Renal cortex interstitium (tissue), 11 donors: ENCODE measurements at regions not wholly inside any gene's neighbourhood (a gene's known extent, or its start where the extent isn't known, plus 50 kb on each side); places are given as distances from the start of the nearest gene placed in this dataset.

Source experiments
- DNase-seq, 11 donors: peaks; one replicate each; pipeline ENCODE4 v3.0.0-alpha.2; 2013; ENCODE audit warnings: low read depth in 9 of 11, low spot score in 4 of 11; ENCODE audit errors: extremely low read depth in 1 of 11

DNA sequence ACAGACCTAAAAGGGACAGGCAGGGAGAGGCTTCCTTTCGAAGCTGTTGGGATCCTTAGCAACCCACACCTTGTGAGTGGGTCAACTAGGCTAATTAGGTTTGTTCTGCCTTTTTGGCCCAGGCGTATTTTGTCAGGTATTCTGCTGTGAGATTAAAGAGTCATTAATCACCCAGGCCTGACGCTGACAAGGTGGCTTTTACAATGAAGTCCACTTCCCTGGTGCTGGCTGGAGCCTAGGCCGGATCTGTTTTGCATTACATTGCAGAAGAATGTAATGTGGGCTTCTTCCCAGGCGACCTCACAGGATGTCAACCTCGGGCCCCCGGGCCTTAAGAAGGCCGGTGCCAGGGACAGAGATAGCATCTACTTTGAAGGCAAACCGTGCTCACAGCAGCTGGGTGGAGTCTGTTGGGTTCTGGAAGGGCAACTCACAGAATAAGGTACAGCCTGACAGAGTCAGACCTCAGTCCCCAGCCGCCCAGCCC, 76.9 kb downstream of the HES1 start:
- peak in 1 of 11 donors; percentile 43 for DNase-seq

DNA sequence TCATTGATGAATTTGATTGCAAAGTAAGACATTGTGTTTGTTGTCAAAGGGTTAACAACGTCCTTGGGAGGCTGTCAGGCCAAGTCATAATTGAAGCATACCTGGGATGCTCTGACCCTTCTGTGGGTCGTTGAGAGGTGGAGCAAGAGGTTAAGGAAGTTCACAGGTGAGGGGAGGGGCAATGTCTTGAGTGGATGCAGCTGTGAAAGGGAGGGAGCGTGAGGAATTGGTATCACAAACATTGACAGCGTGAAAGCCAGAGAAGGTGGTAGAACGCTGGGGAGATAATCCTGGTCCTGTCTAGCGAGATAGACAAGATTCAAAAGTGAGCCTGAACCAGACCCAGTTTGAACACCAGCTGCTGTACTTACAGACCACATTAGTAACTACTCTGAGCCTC, 79.4 kb downstream of the HES1 start:
- DNase-seq = no peak

DNA sequence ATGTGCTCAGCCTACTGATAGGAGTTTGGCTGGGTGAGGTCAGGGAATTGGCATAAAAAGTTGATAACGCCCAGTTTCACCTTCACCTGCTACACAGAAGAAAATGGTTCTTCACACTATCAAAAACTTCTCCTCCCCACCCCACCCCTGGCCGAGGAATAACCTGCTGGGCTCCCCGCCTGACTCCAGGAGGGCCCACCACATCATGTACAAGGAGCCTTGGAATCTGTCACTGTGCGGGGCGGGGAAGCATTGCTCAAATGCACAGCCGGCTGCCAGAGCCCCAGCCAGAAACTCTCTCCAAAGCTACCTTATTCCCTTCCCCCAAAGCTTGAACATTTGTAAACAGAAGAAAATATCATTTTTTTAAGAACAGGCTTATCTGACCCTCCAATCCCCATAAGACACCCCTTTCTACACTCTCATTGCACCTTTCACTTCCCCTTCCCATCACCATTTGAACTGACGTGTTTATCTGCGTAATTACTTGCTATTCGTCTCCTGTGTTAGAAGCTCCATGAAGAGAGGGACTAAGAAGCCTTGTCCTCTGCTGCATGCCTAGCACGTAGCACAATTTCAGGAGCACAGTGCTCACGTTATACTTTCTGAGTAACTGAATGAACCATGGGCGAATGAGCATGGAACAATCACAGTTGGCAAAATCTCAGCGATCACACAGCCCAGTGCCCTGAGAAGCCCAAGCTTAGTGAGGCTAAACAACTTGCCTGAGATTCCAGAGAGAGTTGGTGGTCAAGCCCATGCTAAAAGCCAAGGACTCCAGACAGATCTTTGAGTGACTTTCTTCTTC, 82.9 kb downstream of the HES1 start:
- no peak for DNase-seq

DNA sequence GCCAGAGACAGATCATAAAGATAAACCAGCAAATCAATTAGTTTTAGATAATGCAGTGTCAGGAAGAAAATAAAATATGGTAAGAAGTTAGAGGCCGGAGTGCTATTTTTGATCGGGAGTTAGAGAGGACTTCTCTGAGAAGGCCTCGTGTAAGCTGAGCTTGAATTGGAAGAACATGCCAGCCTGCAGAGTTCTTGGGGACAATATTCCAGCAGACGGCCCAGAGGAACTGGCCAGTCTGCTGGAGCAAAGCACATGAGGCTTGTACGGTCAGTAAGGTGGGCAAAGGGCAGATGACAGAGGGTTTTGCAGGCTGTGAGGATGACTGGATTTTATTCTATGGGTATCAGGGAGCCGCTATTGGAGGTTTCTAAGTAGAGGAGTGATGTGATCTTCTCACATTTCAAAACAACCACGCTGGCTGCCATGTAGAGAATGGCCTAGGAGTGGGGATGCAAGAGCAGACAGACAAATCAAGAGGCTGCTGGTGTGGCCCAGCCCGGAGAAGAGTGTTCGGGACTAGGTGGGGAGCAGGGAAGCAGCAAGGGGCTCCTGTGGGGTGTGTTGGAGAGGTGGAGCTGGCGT, 84.0 kb downstream of the HES1 start:
- no peak for DNase-seq

DNA sequence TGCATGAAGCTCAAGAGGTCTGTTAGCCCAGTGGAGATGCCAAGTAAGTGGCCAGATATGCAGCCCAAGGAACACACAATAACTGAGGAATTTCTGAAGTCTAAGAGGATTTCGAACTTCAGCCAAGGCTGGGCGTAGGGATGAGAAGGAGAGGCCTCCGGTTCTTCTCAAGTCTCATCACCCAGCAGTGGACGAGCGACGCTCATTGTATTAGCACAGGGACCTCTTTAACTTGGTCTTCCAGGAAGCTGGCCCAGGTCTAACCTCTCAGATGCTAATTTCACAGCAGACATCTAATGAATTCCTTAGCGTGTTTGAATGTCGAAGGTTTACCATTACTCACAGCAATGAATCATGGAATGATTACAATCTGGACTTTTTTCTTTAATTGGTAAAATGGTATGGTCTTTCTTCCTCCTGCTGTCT, 85.0 kb downstream of the HES1 start:
- no peak for DNase-seq

DNA sequence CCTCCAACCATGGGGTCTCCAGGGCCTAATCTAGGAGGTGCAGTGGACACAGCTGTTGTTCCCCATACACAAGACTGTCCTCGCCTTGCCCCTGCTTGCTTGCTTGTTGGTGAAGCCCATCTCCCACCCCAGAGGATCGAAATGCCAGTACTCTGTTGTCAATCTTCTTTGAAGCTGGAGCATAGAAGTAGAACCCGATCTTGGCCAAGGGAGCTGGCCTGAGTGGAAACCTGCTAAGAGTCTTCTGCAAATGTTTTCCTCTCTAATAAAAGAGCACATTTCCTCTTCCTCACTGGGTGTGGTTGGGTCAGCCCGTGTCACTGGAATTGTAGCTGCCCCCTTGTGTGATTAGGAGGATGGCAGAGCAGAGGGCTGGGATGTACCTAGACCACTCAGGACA, 85.4 kb downstream of the HES1 start:
- no peak for DNase-seq

DNA sequence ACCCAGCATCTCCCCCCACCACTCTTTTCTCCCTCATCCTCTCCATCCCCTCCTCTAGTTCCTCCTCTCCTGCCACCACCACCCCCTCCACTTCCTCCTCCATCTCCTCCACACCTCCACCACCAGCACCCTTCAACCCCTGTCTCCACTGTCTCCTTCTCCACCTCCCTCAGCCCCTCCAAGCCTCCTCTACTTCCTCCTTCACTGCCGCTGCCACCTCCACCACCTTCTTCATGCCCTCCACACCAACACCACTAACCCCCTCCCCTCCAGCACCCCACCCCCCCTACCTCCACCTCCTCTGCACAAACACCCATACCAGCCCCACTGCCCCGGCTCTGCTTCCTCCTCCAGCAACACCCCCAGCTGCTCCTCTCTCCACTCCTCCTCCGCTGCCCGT, 88.0 kb downstream of the HES1 start:
- no peak for DNase-seq

DNA sequence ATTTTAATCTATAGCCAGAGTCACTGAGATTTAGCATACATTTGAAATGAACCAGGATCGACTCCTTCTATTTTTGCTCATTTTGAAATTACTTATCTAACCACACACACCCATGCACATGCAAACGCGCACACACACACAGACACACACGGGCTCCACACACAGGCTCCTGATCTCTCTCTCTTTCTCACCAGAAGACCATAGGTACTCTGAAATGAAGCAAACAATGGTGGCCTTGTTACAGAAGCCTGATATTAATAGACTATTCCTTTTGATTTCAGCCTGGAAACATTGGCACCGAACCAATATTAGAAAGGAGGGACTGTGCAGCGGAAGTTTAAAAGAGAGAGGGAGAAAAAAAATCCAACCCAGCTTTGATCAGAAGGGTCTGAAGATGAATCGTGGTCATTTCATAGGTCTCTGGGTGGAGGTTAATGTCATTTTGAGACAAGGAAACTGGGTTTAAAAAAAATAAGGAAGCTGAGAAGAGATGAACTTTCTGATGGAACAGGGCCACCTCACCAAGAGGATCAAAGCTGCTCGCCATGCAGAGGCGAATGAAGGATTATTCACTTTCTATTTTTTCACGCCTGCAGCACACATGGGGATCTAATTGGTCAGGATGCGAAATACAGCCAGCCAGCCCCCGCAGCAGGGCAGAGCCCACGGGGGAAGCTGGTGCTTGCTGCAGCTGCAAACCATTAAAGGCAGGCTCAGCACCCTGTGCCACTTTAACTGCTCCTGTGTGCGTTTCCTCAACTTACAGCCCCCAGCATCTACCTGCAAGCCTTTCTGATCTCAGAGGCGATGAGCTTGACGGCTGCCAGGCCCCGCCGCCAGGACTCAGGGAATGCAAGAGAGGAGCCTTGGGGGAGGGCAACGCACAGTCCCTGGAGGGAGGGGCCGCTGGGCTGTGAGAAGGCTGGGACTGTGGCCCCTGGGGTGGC, 88.8 kb downstream of the HES1 start:
- DNase-seq = no peak

DNA sequence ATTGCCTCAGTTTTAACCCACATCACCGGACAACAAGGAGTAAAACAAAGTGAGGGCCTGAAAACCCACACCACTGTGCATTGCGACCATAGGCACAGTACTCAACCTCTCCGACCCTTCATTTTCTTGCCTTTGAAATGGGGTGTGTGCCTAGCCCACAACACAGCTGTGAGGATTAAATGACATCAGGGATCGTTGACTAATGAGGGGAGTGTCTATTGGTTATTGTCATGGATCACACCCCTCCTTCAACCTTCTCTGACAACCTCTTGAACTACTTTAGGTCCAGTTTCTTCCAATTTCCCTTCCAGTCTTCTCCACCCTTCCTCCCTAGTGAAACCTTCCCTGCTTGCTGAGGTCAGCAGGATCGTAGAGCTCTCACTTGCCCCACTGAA, 89.5 kb downstream of the HES1 start:
- no peak for DNase-seq

DNA sequence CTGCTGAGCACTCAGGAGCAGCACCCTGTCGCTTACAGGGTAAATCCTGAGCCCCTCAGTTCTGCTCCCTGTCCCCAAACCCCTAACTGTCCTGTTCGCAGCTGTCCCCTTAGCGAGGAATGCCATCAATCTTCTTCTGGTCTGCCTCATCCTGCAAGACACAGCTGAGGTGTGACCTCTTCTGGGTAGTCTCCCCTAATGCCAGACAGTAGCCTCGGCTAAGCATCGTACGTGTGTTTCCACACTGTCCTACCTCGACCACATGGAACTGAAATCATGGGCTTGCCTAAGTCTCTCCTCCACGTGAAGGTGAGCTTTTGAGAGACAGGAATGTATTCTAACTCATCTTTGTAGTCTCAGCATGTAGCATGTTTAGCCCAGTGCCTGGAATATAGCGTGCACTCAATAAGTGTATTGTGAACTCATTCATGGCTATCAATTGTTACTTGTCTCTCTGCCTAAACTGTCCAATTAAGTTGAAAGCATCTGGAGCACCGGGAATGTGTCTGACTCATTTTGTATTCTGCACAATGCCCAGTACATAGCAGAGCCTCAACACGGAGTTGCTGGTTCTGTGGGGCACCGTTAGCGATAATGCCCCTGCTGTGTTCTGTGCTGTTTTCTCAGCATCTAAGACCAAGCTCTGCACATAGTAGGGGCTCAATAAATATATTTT, 90.2 kb downstream of the HES1 start:
- no peak for DNase-seq

DNA sequence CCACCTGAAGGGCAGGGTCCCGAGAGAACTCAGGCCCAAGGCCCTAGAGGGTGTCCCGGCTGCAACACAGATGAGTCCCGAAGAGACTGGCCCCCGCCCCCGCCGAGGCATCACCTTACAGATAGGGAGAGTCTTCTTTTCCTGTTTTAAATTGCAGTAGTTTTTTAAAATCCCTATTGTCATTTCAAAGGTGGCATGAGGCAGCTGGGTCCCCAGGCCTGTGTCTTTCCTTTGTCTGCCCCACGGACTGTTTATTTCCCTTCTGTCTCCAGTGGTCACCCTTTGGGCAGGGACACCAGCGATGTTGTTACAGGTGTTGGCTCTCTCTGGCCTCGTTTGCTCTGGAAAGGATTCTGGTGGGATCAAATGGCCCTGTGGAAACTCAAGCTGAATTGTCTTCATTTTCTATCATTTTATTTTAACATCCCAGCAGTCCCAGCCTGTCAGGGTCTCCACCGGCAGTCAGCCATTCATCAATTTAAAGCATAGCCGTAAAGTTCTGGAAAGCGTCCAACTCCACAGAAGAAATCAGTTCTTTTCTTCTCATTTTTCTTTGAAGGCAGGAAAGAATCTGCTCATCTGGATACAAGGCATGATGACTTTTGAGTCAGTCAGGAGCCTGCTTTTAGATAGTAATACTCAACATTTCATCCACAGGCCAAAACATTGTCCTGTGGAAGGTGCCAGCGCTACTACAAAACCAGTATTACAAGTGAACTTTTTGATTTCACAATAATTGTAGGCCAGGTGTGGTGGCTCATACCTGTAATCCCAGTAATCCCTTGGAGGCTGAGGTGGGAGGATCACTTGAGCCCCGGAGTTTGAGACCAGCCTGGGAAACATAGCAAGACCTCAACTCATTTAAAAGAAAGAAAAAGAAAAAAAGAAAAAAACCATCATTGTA, 96.2 kb downstream of the HES1 start:
- DNase-seq = peak in 3 of 11 donors; percentile 55 to 60 (median 59)

DNA sequence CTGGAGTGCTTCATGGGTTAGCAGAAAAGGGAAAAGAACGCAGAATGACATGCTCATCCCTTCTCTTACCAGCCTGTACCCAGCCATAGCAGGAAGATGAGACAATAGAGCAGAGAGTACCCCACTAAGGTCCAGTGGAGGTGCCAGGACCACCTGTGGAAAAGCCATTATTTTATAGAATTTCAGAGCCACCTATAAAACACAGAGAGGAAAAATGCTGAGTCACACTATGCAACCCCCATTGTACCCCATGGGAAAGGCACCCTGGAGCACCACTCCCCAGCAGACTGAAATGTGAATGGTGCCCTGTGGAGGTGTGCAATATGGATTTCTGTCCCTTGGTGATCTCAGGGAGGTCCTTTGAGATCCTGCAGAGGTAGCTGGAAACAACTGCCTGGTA, 97.2 kb downstream of the HES1 start:
- no peak for DNase-seq

DNA sequence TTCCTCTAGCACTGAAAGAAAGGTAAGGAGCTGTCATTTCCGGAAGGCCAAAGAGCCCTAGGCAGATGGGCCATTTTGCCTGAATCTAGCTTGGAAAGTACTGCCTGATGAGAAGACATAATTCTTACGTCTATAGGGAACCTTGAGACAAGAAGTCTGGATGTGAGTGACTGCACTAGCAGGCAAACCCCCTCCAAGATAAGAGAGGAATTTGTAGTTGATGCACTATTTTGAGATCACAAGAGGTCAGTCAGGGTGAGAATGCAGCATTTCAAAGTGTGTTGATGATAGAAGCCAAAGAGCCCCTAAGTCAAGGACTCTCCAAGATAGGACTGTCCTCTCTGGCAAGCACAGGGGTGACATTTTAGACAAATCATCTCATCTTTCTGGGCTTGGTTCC, 99.2 kb downstream of the HES1 start:
- no peak for DNase-seq

DNA sequence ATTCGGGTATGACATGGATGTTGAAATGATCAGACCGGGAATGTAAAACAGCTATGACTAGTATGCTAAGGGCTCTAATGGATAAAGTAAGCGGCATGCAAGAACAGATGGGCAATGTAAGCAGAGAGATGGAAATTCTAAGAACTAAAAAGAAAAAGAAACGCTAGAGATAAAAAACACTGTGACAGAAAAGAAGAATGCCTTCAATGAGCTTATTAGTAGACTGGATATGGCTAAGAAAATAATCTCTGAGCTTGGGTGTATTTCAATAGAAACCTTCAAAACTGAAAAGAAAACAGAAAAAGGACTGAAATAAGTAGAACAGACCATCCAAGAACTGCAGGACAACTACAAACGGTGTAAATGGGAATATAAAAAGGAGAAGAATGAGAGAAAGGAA, 101.2 kb downstream of the HES1 start:
- DNase-seq = no peak

DNA sequence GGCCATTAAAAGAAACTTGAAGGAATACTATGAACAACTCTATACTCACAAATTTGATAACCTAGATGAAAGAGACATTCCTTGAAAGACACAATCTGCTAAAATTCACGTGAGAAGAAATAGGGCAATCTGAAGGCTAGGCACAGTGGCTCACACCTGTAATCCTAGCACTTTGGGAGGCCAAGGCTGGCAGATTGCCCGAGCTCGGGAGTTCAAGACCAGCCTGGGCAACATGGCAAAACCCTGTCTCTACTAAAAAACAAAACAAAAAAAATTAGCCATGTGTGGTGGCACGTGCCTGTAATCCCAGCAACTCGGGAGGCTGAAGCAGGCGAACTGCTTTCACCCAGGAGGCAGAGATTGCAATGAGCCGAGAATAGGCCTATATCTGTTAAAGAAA, 104.8 kb downstream of the HES1 start:
- no peak for DNase-seq

DNA sequence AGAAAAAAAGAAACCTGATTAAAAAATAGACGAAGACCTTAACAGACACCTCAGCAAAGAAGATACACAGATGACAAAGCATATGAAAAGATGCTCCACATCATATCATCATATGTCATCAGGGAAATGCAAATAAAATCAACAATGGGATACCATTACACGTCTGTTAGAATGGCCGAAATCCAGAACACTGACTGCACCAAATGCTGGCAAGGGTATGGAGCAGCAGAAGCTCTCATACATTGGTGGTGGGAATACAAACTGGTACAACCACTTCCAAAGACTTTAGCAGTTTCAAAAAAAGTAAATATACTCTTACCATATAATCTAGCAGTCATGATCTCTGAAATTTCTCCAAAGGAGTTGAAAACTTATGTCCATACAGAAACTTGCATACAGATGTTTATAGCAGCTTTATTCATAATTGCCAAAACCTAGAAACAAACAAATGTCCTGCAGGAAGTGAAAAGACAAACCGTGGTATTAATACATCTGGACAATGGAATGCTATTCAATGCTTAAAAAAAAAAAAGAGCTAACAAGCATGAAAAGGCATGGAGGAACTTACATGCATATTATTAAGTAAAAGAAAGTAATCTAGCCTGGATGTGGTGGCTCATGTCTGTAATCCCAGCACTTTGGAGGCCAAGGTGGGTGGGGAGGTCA, 107.4 kb downstream of the HES1 start:
- DNase-seq = no peak

DNA sequence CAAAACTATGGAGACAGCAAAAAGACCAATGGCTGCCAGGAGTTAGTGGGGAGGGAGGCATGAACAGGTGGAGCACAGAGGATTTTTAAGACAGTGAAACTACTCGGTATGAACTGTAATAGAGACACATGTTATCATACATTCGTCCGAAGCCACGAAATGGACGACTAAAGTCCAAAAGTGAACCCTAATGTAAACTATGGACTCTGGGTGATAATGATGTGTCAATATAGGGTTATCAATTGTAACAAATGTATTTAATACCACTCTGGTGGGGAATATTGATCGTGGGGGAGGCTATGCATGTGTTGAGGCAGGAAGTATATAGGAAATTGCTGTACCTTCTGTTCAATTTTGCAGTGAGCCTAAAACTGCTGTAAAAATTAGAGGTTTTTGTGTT, 107.0 kb downstream of the CPN2 start:
- DNase-seq = no peak

DNA sequence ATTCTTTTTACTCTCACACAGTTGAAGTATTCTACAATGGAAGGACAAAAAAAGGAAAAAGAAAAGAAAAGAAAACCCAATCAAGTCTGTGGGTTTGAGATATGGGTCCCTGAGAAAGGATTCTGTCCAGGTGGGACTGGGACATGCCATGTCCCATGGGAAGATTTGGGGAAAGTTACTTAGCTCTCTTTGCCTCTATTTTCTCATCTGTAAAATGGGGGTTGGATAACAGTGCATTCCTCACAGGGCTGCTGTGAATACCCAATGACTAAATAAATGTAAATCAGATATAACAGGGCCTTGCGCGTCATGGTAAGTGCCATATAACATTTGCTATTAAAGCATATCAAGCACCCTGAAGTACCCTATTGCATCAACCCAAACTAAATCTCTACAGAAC, 105.7 kb downstream of the CPN2 start:
- no peak for DNase-seq
